NCI-H2107 (cell line): ENCODE measurements at regions not wholly inside any gene's neighbourhood (a gene's known extent, or its start where the extent isn't known, plus 50 kb on each side); places are given as distances from the start of the nearest gene placed in this dataset.

Experiments used
- DNase-seq: peaks from one replicate; lab custom pipeline; 2025; lab: John Stamatoyannopoulos, UW

- no peak for DNase-seq
Measured at GRCh38 chr12:124687174-124687902, 119.9 kb upstream of the NCOR2 start.

GRCh38 chr12:124686370-124687173 is 119.2 kb upstream of the NCOR2 start:
- no peak for DNase-seq

- no peak for DNase-seq
Measured at GRCh38 chr12:124685689-124686369, 118.4 kb upstream of the NCOR2 start.

- no peak for DNase-seq
Measured at GRCh38 chr12:124684971-124685688, 117.7 kb upstream of the NCOR2 start.

- DNase-seq: no peak
Measured at GRCh38 chr12:124684496-124684895, 117.1 kb upstream of the NCOR2 start.

GRCh38 chr12:124683152-124684124 is 116.0 kb upstream of the NCOR2 start:
- no peak for DNase-seq

GRCh38 chr12:124682425-124683151 is 115.2 kb upstream of the NCOR2 start:
- no peak for DNase-seq

GRCh38 chr12:124681779-124682391 is 114.5 kb upstream of the NCOR2 start:
- no peak for DNase-seq

GRCh38 chr12:124680863-124681778 is 113.7 kb upstream of the NCOR2 start:
- no peak for DNase-seq

GRCh38 chr12:124679533-124680371 is 112.3 kb upstream of the NCOR2 start:
- no peak for DNase-seq

- no peak for DNase-seq
Measured at GRCh38 chr12:124679047-124679446, 111.6 kb upstream of the NCOR2 start.

GRCh38 chr12:124678421-124678893 is 111.0 kb upstream of the NCOR2 start:
- DNase-seq: no peak

GRCh38 chr12:124677552-124678356 is 110.3 kb upstream of the NCOR2 start:
- DNase-seq: no peak

- DNase-seq: no peak
Measured at GRCh38 chr12:124676714-124677462, 109.5 kb upstream of the NCOR2 start.

GRCh38 chr12:124675881-124676713 is 108.7 kb upstream of the NCOR2 start:
- DNase-seq: no peak
